H1 (cell line): ENCODE measurements at regions not wholly inside any gene's neighbourhood (a gene's known extent, or its start where the extent isn't known, plus 50 kb on each side); places are given as distances from the start of the nearest gene placed in this dataset.

Source experiments
- CTCF ChIA-PET: fragments of 300-600 bp; sonication (Branson Sonifier 250); formaldehyde crosslinking; loops from one replicate; lab custom pipeline; 2021; ENCODE audit not compliant: partially characterized antibody; lab: Charles Lee
- POLR2A ChIA-PET: fragments of 300-600 bp; sonication (Branson Sonifier 250); formaldehyde crosslinking; loops from one replicate; lab custom pipeline; 2021; ENCODE audit warnings: inconsistent platforms; ENCODE audit not compliant: partially characterized antibody; lab: Charles Lee
- DNase-seq, 2 experiments: peaks; one replicate each; pipeline versions ENCODE4 v3.0.0 to v3.0.0-alpha.2; 2010 to 2022; ENCODE audit warnings: low spot score in 2 of 2, low read depth in 1 of 2, mixed read lengths in 1 of 2
- FAIRE-seq: peaks from 2 replicates; lab custom pipeline; 2011; peaks lifted over from hg19 to GRCh38; lab: Jason Lieb, UNC
- H2AFZ ChIP-seq: 2 replicates; pipeline ENCODE4 v1.8.1; 2012; ENCODE audit warnings: low read length, inconsistent platforms
- H2AK5ac ChIP-seq: 2 replicates; pipeline ENCODE4 v1.6.1; 2013; ENCODE audit warnings: low read depth, low read length
- H2BK120ac ChIP-seq: replicated peaks from 2 replicates; pipeline ENCODE3; 2013; ENCODE audit warnings: low read depth, low read length, inconsistent platforms
- H2BK12ac ChIP-seq: 2 replicates; pipeline ENCODE4 v1.6.1; 2013; ENCODE audit warnings: low read depth, low read length
- H2BK15ac ChIP-seq: 2 replicates; pipeline ENCODE4 v1.6.1; 2013; ENCODE audit warnings: low read length
- H2BK20ac ChIP-seq: 2 replicates; pipeline ENCODE4 v1.6.1; 2013; ENCODE audit warnings: low read length
- H2BK5ac ChIP-seq: 2 replicates; pipeline ENCODE4 v1.6.1; 2013; ENCODE audit warnings: low read depth, low read length
- H3K14ac ChIP-seq: 2 replicates; pipeline ENCODE4 v1.6.1; 2013; ENCODE audit warnings: inconsistent platforms; ENCODE audit not compliant: insufficient read length
- H3K18ac ChIP-seq: 2 replicates; pipeline ENCODE4 v1.6.1; 2013; ENCODE audit warnings: low read length; ENCODE audit errors: extremely low read depth
- H3K23ac ChIP-seq: 2 replicates; pipeline ENCODE4 v1.6.1; 2013; ENCODE audit warnings: inconsistent platforms; ENCODE audit not compliant: insufficient read length
- H3K23me2 ChIP-seq: 2 replicates; pipeline ENCODE4 v1.6.1; 2013; ENCODE audit warnings: low read depth, low read length
- H3K27ac ChIP-seq: 2 replicates; pipeline ENCODE4 v1.6.1; 2011; ENCODE audit warnings: low read depth, low read length, inconsistent platforms
- H3K27me3 ChIP-seq, 4 experiments: replicated peaks in 1 of 4; 1 replicate in 1 of 4; 2 replicates in 3 of 4; pipeline versions ENCODE4 v1.6.1 to v1.8.1; 2011 to 2013; ENCODE audit warnings: low read length in 3 of 4, mild to moderate bottlenecking in 3 of 4, inconsistent platforms in 2 of 4, mixed read lengths in 2 of 4, moderate library complexity in 1 of 4; ENCODE audit not compliant: control insufficient read depth in 3 of 4, insufficient read depth in 3 of 4; ENCODE audit errors: extremely low read depth in 1 of 4
- H3K36me3 ChIP-seq, 4 experiments: 2 replicates each; pipeline versions ENCODE4 v1.6.1 to v1.8.1; 2011 to 2013; ENCODE audit warnings: mild to moderate bottlenecking in 4 of 4, low read length in 3 of 4, moderate library complexity in 2 of 4, control low read depth in 1 of 4, inconsistent platforms in 1 of 4; ENCODE audit not compliant: insufficient read depth in 4 of 4, control insufficient read depth in 2 of 4
- H3K4ac ChIP-seq: replicated peaks from 2 replicates; pipeline ENCODE3; 2013; ENCODE audit warnings: low read length, low read depth, mixed read lengths, inconsistent platforms; ENCODE audit not compliant: insufficient read length
- H3K4me1 ChIP-seq, 4 experiments: replicated peaks in 1 of 4; 1 replicate in 1 of 4; 2 replicates in 3 of 4; pipeline versions ENCODE4 v1.6.1 to v1.8.1; 2011 to 2013; ENCODE audit warnings: low read length in 3 of 4, inconsistent platforms in 2 of 4, mixed read lengths in 1 of 4; ENCODE audit not compliant: insufficient read depth in 4 of 4, control insufficient read depth in 3 of 4
- H3K4me2 ChIP-seq, 2 experiments: 2 replicates each; pipeline versions ENCODE4 v1.6.1 to v1.8.1; 2011 to 2013; ENCODE audit warnings: low read depth in 2 of 2, low read length in 2 of 2, control low read depth in 1 of 2, inconsistent platforms in 1 of 2, mild to moderate bottlenecking in 1 of 2; ENCODE audit not compliant: insufficient read depth in 1 of 2
- H3K4me3 ChIP-seq, 4 experiments: fragments of 200-600, 300-600 bp in 1 of 4; sonication (generic), shearing (Covaris generic), sonication (Bioruptor Twin) in 1 of 4; 2 replicates each; pipeline versions ENCODE4 v1.5.1 to v1.8.1; 2011 to 2016; ENCODE audit warnings: low read length in 4 of 4, low read depth in 3 of 4, control low read depth in 2 of 4, inconsistent platforms in 2 of 4, mild to moderate bottlenecking in 2 of 4, mixed read lengths in 1 of 4, moderate library complexity in 1 of 4; ENCODE audit not compliant: insufficient read depth in 2 of 4; ENCODE audit errors: extremely low read depth in 1 of 4
- H3K56ac ChIP-seq: replicated peaks from 2 replicates; pipeline ENCODE3; 2013; ENCODE audit warnings: low read depth, mild to moderate bottlenecking, mixed read lengths, low read length, inconsistent platforms; ENCODE audit not compliant: insufficient read length
- H3K79me1 ChIP-seq: 2 replicates; pipeline ENCODE4 v1.6.1; 2013; ENCODE audit warnings: low read depth, low read length, control low read depth
- H3K79me2 ChIP-seq, 2 experiments: 2 replicates each; pipeline versions ENCODE4 v1.6.1 to v1.8.1; 2012 to 2013; ENCODE audit warnings: low read length in 2 of 2, mild to moderate bottlenecking in 2 of 2, inconsistent platforms in 1 of 2; ENCODE audit not compliant: insufficient read depth in 2 of 2, control insufficient read depth in 1 of 2
- H3K9ac ChIP-seq, 4 experiments: replicated peaks in 1 of 4; 1 replicate in 1 of 4; 2 replicates in 3 of 4; pipeline versions ENCODE4 v1.6.1 to v1.8.1; 2011 to 2013; ENCODE audit warnings: low read depth in 3 of 4, low read length in 3 of 4, control low read depth in 2 of 4, mild to moderate bottlenecking in 2 of 4, moderate library complexity in 2 of 4, inconsistent platforms in 1 of 4; ENCODE audit errors: extremely low read depth in 1 of 4
- H3K9me3 ChIP-seq, 2 experiments: 2 replicates each; pipeline versions ENCODE4 v1.6.1 to v1.8.1; 2012 to 2013; ENCODE audit warnings: mild to moderate bottlenecking in 2 of 2, moderate library complexity in 2 of 2, control low read depth in 1 of 2, inconsistent platforms in 1 of 2, low read depth in 1 of 2, low read length in 1 of 2, mixed read lengths in 1 of 2; ENCODE audit not compliant: insufficient read depth in 2 of 2
- H4K20me1 ChIP-seq, 2 experiments: replicated peaks in 1 of 2; 2 replicates each; pipeline versions ENCODE3 to v1.8.1; 2011 to 2013; ENCODE audit warnings: inconsistent platforms in 2 of 2, low read length in 2 of 2, mild to moderate bottlenecking in 1 of 2; ENCODE audit not compliant: insufficient read depth in 2 of 2, control insufficient read depth in 1 of 2
- H4K5ac ChIP-seq: 2 replicates; pipeline ENCODE4 v1.6.1; 2013; ENCODE audit warnings: low read length, low read depth, mixed read lengths, inconsistent platforms; ENCODE audit not compliant: insufficient read length
- H4K8ac ChIP-seq: 2 replicates; pipeline ENCODE4 v1.8.0; 2013; ENCODE audit warnings: mild to moderate bottlenecking, moderate library complexity, low read length, inconsistent platforms; ENCODE audit not compliant: insufficient read depth; ENCODE audit errors: extremely low read depth
- H4K91ac ChIP-seq: replicated peaks from 2 replicates; pipeline ENCODE3; 2013; ENCODE audit warnings: low read length, mixed read lengths, inconsistent platforms; ENCODE audit not compliant: insufficient read length
- GABPA ChIP-seq: IDR thresholded peaks from 2 replicates; pipeline ENCODE4 v1.6.1; 2011; ENCODE audit warnings: mild to moderate bottlenecking, low read length, moderate library complexity, borderline replicate concordance; ENCODE audit not compliant: insufficient read depth
- POLR2A ChIP-seq, 2 experiments: IDR thresholded peaks; 1 replicate in 1 of 2; 2 replicates in 1 of 2; pipeline ENCODE4 v1.6.1; 2011; ENCODE audit warnings: low read depth in 2 of 2, low read length in 2 of 2, mild to moderate bottlenecking in 2 of 2; ENCODE audit errors: control extremely low read depth in 1 of 2
- TAF1 ChIP-seq: IDR thresholded peaks from 2 replicates; pipeline ENCODE4 v1.6.1; 2011; ENCODE audit warnings: mild to moderate bottlenecking, low read depth, low read length
- WGBS, 2 experiments: shearing (Covaris generic) in 1 of 2; methylation state at CpG; one replicate each; pipeline versions ENCODE4 v1.1.6 to v1.1.7; 2013 to 2015; ENCODE audit warnings: low lambda C conversion rate in 2 of 2, mixed read lengths in 2 of 2, inconsistent platforms in 1 of 2, low coverage in 1 of 2, missing lambda C conversion rate in 1 of 2; ENCODE audit not compliant: insufficient replicate concordance in 2 of 2, insufficient coverage in 1 of 2, insufficient read length in 1 of 2; ENCODE audit errors: extremely low coverage in 1 of 2, missing lambda C conversion rate in 1 of 2; 5-methylcytosine and 5-hydroxymethylcytosine counted together
- TF ChIP-seq, protein P1 (sequence below): IDR thresholded peaks from 2 replicates; pipeline ENCODE4 v1.6.1; 2011; ENCODE audit warnings: low read length, improper control_type of control experiment

- no peak overlapping the region for H2BK120ac ChIP-seq
- no peak overlapping the region for H3K14ac ChIP-seq
- no peaks in the 10 kb centered on the region for H3K4me1 ChIP-seq
- H3K36me3 ChIP-seq, result no peaks in the 10 kb centered on the region; a peak in 1 of 8 replicates
- H3K9me3 ChIP-seq, result no peaks in the 10 kb centered on the region
- no peak overlapping the region for H4K8ac ChIP-seq
- no peaks in the 10 kb centered on the region for H3K79me2 ChIP-seq
- no peak overlapping the region for H3K4ac ChIP-seq
- H3K18ac ChIP-seq, result no peak overlapping the region
- H3K23ac ChIP-seq, result no peak overlapping the region
- H2BK12ac ChIP-seq, result no peak overlapping the region
- H3K9ac ChIP-seq, result no peak overlapping the region
- no peak overlapping the region for H2BK15ac ChIP-seq
- no peak overlapping the region for H2BK5ac ChIP-seq
- no peak overlapping the region for H3K4me2 ChIP-seq
- ChIA-PET CTCF (no interaction called here), POLR2A (no interaction called here)
- H3K79me1 ChIP-seq, result no peaks in the 10 kb centered on the region
- H2BK20ac ChIP-seq, result no peak overlapping the region
- FAIRE-seq, result no peak
- H4K91ac ChIP-seq, result no peak overlapping the region
- no peak overlapping the region for H2AFZ ChIP-seq
- H3K4me3 ChIP-seq, result no peak overlapping the region
- no peaks in the 10 kb centered on the region for H3K27me3 ChIP-seq
- no peak overlapping the region for H3K56ac ChIP-seq
- DNase-seq, result no peak
- whole genome bisulfite sequencing, 2 experiments, result 92% methylated on average over 1 of the region's 1 CpG; no CpG with 5 or more reads in 1 of the 2 experiments
- no peak overlapping the region for H3K27ac ChIP-seq
- H4K20me1 ChIP-seq, result no peaks in the 10 kb centered on the region
- no peak overlapping the region for H4K5ac ChIP-seq
- H3K23me2 ChIP-seq, result no peaks in the 10 kb centered on the region
- H2AK5ac ChIP-seq, result no peak overlapping the region
- no peak for TF ChIP-seq POLR2A (IDR thresholded peaks at IDR 0.05; ENCODE audit: control extremely low read depth in 1 of 2, low read depth in 2 of 2, low read length in 2 of 2)
- TF ChIP-seq TAF1, result no peak
- TF ChIP-seq, protein P1, sequence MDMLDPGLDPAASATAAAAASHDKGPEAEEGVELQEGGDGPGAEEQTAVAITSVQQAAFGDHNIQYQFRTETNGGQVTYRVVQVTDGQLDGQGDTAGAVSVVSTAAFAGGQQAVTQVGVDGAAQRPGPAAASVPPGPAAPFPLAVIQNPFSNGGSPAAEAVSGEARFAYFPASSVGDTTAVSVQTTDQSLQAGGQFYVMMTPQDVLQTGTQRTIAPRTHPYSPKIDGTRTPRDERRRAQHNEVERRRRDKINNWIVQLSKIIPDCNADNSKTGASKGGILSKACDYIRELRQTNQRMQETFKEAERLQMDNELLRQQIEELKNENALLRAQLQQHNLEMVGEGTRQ, result no peak
- no peak for TF ChIP-seq GABPA
Measured at GRCh38 chr3:7841451-7841850, 660.2 kb upstream of the LMCD1 start.
